ENCODE measurements at regions not wholly inside any gene's neighbourhood (a gene's known extent, or its start where the extent isn't known, plus 50 kb on each side); places are given as distances from the start of the nearest gene placed in this dataset.

DNA sequence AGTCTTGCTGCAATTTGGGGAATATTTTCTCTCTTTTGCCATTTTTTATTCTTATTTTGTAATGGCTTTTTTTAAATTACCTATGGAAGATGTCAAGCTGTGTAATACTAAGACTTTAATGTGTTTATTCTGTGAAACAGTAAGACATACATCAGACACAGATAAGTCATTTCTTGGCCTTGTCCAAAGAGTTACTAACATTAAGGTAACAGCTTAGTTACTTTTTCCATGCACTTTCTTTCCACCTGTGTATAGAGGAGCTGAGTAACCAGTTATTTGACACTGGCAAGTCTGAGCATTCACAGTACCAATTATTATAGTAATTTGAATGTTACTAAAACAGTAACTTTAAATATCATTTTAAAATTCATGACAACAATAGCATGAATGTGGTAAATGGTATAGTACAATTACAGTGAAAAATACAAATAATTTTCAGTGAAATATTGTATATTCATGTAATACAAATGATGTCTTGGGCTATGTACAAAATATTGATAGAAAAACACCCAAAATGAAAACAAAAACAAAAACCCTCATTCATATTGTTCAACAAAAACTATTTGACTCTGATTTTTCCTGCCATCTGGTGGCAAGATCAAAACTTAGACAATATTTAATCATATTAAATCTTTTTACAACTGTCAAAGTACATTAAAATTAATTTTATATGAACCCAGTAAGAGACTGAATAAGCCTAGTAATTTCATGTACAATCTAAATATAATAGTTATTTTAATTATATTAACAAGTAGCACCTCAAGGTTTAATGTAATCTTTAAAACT is 259.8 kb upstream of the SEMA3A start:
- Histone ChIP-seq H3K36me3 (ENCODE audit: control insufficient read depth in 2 of 2, insufficient read depth in 2 of 2, low read length in 2 of 2) (no peaks in the 10 kb centered on the region), H3K4me3 (ENCODE audit: low read length in 2 of 2) (no peak overlapping the region), H3K27ac (ENCODE audit: low read depth in 2 of 2, low read length in 2 of 2) (no peak overlapping the region), H3K4me1 (ENCODE audit: control insufficient read depth in 2 of 2, insufficient read depth in 2 of 2, low read length in 2 of 2) (no peaks in the 10 kb centered on the region), H3K9ac (ENCODE audit: low read depth in 1 of 2, low read length in 2 of 2) (no peak overlapping the region), H3K9me3 (ENCODE audit: control insufficient read depth in 2 of 2, low read length in 2 of 2) (no peaks in the 10 kb centered on the region), H3K27me3 (ENCODE audit: control insufficient read depth in 2 of 2, insufficient read depth in 2 of 2, low read length in 2 of 2) (no peaks in the 10 kb centered on the region)

DNA sequence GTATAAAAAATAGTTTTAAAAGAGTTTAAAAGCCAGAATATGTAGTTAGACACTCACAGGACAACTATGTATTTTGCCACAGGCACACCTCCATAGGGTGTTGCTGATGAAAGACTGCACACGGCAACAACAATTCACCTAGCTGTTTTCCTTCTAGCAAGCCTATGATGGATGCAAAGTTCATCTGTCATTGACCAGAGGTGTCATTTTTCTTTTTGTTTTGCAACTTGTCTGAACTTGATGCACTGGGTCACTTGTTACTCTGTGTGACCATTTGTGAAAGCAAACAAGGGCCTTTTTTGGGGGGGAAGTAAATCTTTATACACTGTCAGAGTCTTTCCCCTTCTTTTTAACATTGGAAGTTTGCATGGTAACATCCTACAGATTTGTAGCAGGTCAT is 258.0 kb upstream of the SEMA3A start:
- H3K27me3 ChIP-seq (ENCODE audit: control insufficient read depth in 2 of 2, insufficient read depth in 2 of 2, low read length in 2 of 2), result no peaks in the 10 kb centered on the region
- H3K4me1 ChIP-seq (ENCODE audit: control insufficient read depth in 2 of 2, insufficient read depth in 2 of 2, low read length in 2 of 2), result no peaks in the 10 kb centered on the region
- H3K27ac ChIP-seq (ENCODE audit: low read depth in 2 of 2, low read length in 2 of 2), result no peak overlapping the region
- no peaks in the 10 kb centered on the region for H3K9me3 ChIP-seq (ENCODE audit: control insufficient read depth in 2 of 2, low read length in 2 of 2)
- no peak overlapping the region for H3K9ac ChIP-seq (ENCODE audit: low read depth in 1 of 2, low read length in 2 of 2)
- H3K36me3 ChIP-seq (ENCODE audit: control insufficient read depth in 2 of 2, insufficient read depth in 2 of 2, low read length in 2 of 2), result no peaks in the 10 kb centered on the region
- no peak overlapping the region for H3K4me3 ChIP-seq (ENCODE audit: low read length in 2 of 2)

DNA sequence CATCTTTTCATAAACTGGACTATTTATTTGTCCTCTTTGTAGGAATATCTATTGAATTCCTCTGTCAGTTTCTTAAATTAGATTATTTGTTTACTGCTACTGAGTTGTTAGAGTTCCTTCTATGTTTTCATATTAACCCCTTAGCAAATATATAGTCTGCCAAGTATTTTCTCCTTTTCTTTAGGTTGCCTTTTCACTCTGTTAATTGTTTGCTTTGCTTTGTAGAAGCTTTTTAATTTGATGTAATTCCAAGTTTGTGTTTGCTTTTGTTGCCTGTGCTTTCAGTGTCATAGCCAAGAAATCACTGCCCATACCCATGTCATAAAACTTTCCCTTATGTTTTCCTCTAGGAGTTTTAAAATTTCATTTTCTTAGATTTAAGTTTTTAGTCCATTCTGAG is 256.2 kb upstream of the SEMA3A start:
- Histone ChIP-seq H3K4me3 (ENCODE audit: low read length in 2 of 2) (no peak overlapping the region), H3K9ac (ENCODE audit: low read depth in 1 of 2, low read length in 2 of 2) (no peak overlapping the region), H3K4me1 (ENCODE audit: control insufficient read depth in 2 of 2, insufficient read depth in 2 of 2, low read length in 2 of 2) (no peaks in the 10 kb centered on the region), H3K27ac (ENCODE audit: low read depth in 2 of 2, low read length in 2 of 2) (no peak overlapping the region), H3K9me3 (ENCODE audit: control insufficient read depth in 2 of 2, low read length in 2 of 2) (no peaks in the 10 kb centered on the region), H3K36me3 (ENCODE audit: control insufficient read depth in 2 of 2, insufficient read depth in 2 of 2, low read length in 2 of 2) (no peaks in the 10 kb centered on the region), H3K27me3 (ENCODE audit: control insufficient read depth in 2 of 2, insufficient read depth in 2 of 2, low read length in 2 of 2) (no peaks in the 10 kb centered on the region)

DNA sequence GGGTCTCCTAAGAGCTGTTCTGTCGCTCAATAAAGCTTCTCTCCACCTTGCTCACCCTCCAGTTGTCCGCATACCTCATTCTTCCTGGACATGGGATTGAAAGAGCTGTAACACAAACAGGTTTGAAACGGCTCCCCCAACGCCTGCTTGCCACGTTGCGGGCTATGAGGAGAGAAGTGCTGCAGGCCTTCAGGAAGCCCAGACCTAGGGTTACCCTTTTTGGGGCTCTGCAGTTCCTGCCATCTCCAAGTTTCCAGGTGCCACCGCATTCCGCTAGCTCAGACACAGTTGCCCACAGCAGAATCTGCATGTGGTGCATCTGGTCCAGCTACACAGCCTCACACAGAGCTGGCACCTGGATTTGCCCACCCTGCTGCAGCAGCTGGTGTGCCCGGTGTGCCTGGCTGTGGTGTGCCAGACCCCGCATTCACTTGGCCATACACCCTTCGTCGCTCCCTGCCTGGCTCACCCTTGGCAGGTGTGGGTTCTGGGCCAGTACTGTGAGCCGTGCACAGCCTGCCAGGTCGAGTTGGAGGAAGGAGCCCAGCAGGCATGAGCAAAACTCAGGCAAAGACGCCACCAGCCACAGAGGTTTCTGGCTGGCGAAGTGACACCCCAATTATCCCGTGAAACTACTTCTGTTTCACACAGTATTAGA is 253.2 kb upstream of the SEMA3A start:
- Histone ChIP-seq H3K4me1 (ENCODE audit: control insufficient read depth in 2 of 2, insufficient read depth in 2 of 2, low read length in 2 of 2) (no peaks in the 10 kb centered on the region), H3K36me3 (ENCODE audit: control insufficient read depth in 2 of 2, insufficient read depth in 2 of 2, low read length in 2 of 2) (no peaks in the 10 kb centered on the region), H3K27me3 (ENCODE audit: control insufficient read depth in 2 of 2, insufficient read depth in 2 of 2, low read length in 2 of 2) (no peaks in the 10 kb centered on the region), H3K4me3 (ENCODE audit: low read length in 2 of 2) (no peak overlapping the region), H3K27ac (ENCODE audit: low read depth in 2 of 2, low read length in 2 of 2) (no peak overlapping the region), H3K9me3 (ENCODE audit: control insufficient read depth in 2 of 2, low read length in 2 of 2) (no peaks in the 10 kb centered on the region), H3K9ac (ENCODE audit: low read depth in 1 of 2, low read length in 2 of 2) (no peak overlapping the region)

DNA sequence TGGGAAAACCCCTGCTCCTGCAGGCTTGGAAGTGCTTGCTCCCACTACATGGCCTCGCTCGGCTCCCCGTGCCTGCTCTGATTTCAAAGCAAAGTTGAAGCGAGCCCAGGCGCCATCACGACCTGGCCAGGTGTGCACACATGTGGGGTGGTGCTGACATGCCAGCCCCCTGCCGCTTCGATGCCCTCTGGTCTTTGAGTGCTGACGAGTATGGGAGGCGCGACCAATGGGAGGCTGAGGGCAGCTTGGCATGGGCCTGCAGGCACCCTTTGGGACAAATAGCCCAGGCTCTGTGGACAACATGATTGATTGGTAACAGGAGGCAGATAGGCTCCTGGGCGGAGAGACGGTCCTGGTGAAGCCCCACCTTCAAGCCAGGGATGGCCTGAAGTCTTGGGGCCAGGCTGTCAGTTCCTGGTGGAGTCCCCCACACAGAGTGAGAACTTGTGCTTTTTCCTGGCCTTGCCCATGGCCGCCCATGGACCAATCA is 252.4 kb upstream of the SEMA3A start:
- Histone ChIP-seq H3K36me3 (ENCODE audit: control insufficient read depth in 2 of 2, insufficient read depth in 2 of 2, low read length in 2 of 2) (no peaks in the 10 kb centered on the region), H3K27ac (ENCODE audit: low read depth in 2 of 2, low read length in 2 of 2) (no peak overlapping the region), H3K4me1 (ENCODE audit: control insufficient read depth in 2 of 2, insufficient read depth in 2 of 2, low read length in 2 of 2) (no peaks in the 10 kb centered on the region), H3K9ac (ENCODE audit: low read depth in 1 of 2, low read length in 2 of 2) (no peak overlapping the region), H3K9me3 (ENCODE audit: control insufficient read depth in 2 of 2, low read length in 2 of 2) (no peaks in the 10 kb centered on the region), H3K27me3 (ENCODE audit: control insufficient read depth in 2 of 2, insufficient read depth in 2 of 2, low read length in 2 of 2) (no peaks in the 10 kb centered on the region), H3K4me3 (ENCODE audit: low read length in 2 of 2) (no peak overlapping the region)

DNA sequence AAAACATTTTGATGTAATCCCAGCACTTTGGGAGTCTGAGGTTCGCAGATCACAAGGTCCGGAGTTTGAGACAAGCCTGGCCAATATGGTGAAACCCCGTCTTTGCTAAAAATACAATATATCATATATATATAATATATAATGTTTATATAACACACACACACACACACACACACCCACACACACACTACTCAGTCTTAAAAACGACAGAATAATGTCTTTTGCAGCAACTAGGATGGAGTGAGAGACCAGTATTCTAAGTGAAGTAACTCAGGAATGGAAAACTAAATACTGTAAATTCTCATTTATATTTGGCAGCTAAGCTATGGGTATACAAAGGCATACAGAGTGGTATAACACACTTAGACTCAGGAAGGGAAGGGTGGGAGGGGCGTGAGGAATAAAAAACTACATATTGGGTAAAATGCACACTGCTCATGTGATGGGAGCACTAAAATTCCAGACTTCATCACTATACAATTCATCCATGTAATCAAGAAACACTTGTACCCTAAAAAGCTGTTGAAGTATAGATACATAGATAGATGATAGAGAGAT is 231.2 kb upstream of the SEMA3A start:
- no peaks in the 10 kb centered on the region for H3K36me3 ChIP-seq (ENCODE audit: control insufficient read depth in 2 of 2, insufficient read depth in 2 of 2, low read length in 2 of 2)
- H3K27me3 ChIP-seq (ENCODE audit: control insufficient read depth in 2 of 2, insufficient read depth in 2 of 2, low read length in 2 of 2), result no peaks in the 10 kb centered on the region
- no peaks in the 10 kb centered on the region for H3K4me1 ChIP-seq (ENCODE audit: control insufficient read depth in 2 of 2, insufficient read depth in 2 of 2, low read length in 2 of 2)
- H3K4me3 ChIP-seq (ENCODE audit: low read length in 2 of 2), result no peak overlapping the region
- H3K9me3 ChIP-seq (ENCODE audit: control insufficient read depth in 2 of 2, low read length in 2 of 2), result no peaks in the 10 kb centered on the region
- H3K9ac ChIP-seq (ENCODE audit: low read depth in 1 of 2, low read length in 2 of 2), result no peak overlapping the region
- H3K27ac ChIP-seq (ENCODE audit: low read depth in 2 of 2, low read length in 2 of 2), result no peak overlapping the region

DNA sequence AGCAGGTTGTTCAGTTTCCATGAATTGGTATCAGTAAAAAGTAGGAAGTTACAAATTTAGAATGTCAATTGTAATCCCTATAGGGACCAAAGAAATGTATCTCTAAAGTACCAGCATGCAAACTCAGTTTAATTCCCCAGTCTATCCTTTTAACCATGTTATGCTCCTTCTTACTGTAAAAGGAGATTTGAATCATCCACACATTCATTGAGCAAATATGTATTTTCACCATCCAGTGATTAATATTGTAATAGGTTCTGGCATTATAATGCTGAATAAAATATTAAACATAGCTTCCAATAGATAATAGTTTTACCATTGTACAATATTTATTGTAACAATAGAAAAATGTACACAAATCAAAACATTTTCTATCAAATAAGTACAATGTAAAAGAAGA is 228.2 kb upstream of the SEMA3A start:
- H3K27me3 ChIP-seq (ENCODE audit: control insufficient read depth in 2 of 2, insufficient read depth in 2 of 2, low read length in 2 of 2), result no peaks in the 10 kb centered on the region
- no peak overlapping the region for H3K27ac ChIP-seq (ENCODE audit: low read depth in 2 of 2, low read length in 2 of 2)
- H3K9ac ChIP-seq (ENCODE audit: low read depth in 1 of 2, low read length in 2 of 2), result no peak overlapping the region
- H3K4me1 ChIP-seq (ENCODE audit: control insufficient read depth in 2 of 2, insufficient read depth in 2 of 2, low read length in 2 of 2), result no peaks in the 10 kb centered on the region
- no peaks in the 10 kb centered on the region for H3K9me3 ChIP-seq (ENCODE audit: control insufficient read depth in 2 of 2, low read length in 2 of 2)
- no peaks in the 10 kb centered on the region for H3K36me3 ChIP-seq (ENCODE audit: control insufficient read depth in 2 of 2, insufficient read depth in 2 of 2, low read length in 2 of 2)
- no peak overlapping the region for H3K4me3 ChIP-seq (ENCODE audit: low read length in 2 of 2)

DNA sequence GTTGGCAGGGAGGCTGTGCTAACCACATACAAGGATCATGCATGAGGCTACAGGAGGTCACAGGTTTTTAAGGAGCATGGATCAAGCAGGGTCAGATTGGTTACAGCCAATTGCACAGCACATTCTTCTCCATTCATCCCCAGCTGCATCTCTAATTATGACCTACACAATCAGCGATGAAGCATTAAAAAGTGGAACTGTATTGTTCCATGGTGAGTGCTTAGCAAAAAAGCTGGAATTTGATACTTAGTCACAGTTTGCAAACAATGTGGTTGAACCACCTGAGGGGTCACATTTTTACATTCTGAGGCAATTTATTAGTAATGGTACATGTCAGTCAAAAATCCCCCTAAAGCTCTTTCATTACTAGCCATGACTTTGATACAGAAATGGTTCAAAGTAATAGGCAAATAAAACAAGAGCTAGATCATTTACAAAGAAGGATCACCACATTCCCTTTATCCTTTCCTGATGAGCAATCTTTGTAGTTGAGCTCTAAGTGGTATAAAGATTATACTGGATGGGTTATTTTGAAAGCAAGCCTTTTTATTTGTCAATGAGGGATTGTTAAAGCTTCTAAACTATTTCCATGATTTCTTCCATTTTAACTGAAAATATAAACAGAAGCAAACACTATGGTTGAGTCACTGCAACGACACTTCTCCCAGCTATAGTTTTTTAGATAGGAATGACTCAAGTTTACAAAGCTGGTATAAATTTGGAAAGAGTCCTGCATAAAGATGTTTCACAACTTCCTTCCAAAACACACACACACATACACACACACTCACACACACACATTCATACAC is 217.8 kb upstream of the SEMA3A start:
- no peaks in the 10 kb centered on the region for H3K36me3 ChIP-seq (ENCODE audit: control insufficient read depth in 2 of 2, insufficient read depth in 2 of 2, low read length in 2 of 2)
- H3K9me3 ChIP-seq (ENCODE audit: control insufficient read depth in 2 of 2, low read length in 2 of 2), result no peaks in the 10 kb centered on the region
- no peaks in the 10 kb centered on the region for H3K4me1 ChIP-seq (ENCODE audit: control insufficient read depth in 2 of 2, insufficient read depth in 2 of 2, low read length in 2 of 2)
- no peaks in the 10 kb centered on the region for H3K27me3 ChIP-seq (ENCODE audit: control insufficient read depth in 2 of 2, insufficient read depth in 2 of 2, low read length in 2 of 2)
- H3K27ac ChIP-seq (ENCODE audit: low read depth in 2 of 2, low read length in 2 of 2), result no peak overlapping the region
- H3K4me3 ChIP-seq (ENCODE audit: low read length in 2 of 2), result no peak overlapping the region
- H3K9ac ChIP-seq (ENCODE audit: low read depth in 1 of 2, low read length in 2 of 2), result no peak overlapping the region

DNA sequence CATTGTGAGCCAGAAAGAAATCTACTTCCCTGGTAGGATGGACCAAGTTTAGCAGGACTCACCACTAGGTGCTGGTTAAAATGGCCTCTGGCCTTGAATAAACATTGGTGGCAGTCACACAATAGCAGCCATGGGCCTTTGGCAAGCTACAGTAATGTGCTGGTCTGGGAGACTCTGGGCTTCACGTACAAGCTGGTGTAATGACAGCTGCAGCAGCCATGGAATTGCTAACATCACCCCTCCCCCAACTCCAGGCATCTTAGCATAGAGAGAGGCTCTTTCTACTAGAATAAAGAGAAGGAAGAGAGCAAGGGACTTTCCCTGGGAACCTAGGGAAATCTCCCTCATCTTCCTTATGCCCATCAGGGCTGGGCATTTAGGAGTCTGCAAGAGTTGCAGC is 205.1 kb upstream of the SEMA3A start:
- Histone ChIP-seq H3K4me1 (ENCODE audit: control insufficient read depth in 2 of 2, insufficient read depth in 2 of 2, low read length in 2 of 2) (no peaks in the 10 kb centered on the region), H3K27me3 (ENCODE audit: control insufficient read depth in 2 of 2, insufficient read depth in 2 of 2, low read length in 2 of 2) (no peaks in the 10 kb centered on the region), H3K9ac (ENCODE audit: low read depth in 1 of 2, low read length in 2 of 2) (no peak overlapping the region), H3K4me3 (ENCODE audit: low read length in 2 of 2) (no peak overlapping the region), H3K36me3 (ENCODE audit: control insufficient read depth in 2 of 2, insufficient read depth in 2 of 2, low read length in 2 of 2) (no peaks in the 10 kb centered on the region), H3K9me3 (ENCODE audit: control insufficient read depth in 2 of 2, low read length in 2 of 2) (no peaks in the 10 kb centered on the region), H3K27ac (ENCODE audit: low read depth in 2 of 2, low read length in 2 of 2) (no peak overlapping the region)

DNA sequence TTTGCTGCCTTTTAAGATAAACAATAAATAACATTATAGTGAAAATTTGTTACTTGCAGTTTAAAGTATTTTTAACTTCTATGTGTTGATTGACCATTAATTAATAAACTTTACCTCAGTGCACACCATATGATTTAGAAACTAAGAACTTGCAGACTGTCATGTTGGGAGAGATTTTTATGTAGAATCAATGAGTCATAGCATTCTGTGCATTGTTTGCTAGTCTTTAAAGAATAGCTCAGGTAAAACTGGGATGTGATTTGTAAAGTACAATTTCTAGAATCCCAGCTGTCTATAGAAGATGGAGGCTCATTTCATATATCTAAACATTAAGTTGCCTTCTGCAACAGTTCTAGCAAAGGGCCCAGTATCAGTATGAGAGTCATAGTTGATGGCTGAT is 199.6 kb upstream of the SEMA3A start:
- no peak overlapping the region for H3K27ac ChIP-seq (ENCODE audit: low read depth in 2 of 2, low read length in 2 of 2)
- H3K4me1 ChIP-seq (ENCODE audit: control insufficient read depth in 2 of 2, insufficient read depth in 2 of 2, low read length in 2 of 2), result no peaks in the 10 kb centered on the region
- H3K9me3 ChIP-seq (ENCODE audit: control insufficient read depth in 2 of 2, low read length in 2 of 2), result no peaks in the 10 kb centered on the region
- no peaks in the 10 kb centered on the region for H3K36me3 ChIP-seq (ENCODE audit: control insufficient read depth in 2 of 2, insufficient read depth in 2 of 2, low read length in 2 of 2)
- no peaks in the 10 kb centered on the region for H3K27me3 ChIP-seq (ENCODE audit: control insufficient read depth in 2 of 2, insufficient read depth in 2 of 2, low read length in 2 of 2)
- no peak overlapping the region for H3K4me3 ChIP-seq (ENCODE audit: low read length in 2 of 2)
- H3K9ac ChIP-seq (ENCODE audit: low read depth in 1 of 2, low read length in 2 of 2), result no peak overlapping the region
